ENCODE measurements at regions not wholly inside any gene's neighbourhood (a gene's known extent, or its start where the extent isn't known, plus 50 kb on each side); places are given as distances from the start of the nearest gene placed in this dataset.
"Not testable (repeated sequence)": the region's sequence is repeated elsewhere in the genome, so short reads cannot be mapped to it uniquely, and the experiment has no call there.

DNA sequence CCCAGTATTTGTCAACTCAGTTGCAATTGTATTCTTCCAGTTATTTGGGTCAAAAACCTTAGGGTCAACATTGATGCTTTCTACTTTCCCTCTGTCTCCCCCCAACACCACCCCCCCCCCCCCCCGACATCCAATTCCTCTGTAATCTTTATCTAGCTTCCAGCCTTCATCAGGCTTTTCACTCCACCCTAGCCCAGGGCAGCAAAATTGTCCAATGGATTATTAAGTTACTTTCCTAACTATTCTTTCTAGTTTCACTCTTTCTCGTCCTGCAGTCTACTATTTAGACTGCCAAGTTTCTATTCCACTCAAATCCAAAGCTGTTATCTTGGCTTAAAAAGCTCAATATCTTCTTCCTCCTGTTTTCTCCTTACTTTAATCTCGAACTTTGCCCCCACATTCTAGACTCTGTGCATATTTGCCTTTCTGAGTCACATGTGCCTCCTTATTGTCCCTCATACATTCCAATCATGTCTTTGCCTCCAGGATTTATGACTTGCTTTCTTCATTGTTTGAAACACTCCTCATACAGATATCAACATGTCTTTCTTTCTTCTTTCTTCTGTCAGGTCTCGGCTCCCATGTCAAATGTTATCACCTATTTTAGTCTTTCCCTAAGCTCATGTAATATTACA is 196.6 kb upstream of the TMEM196 start:
- peaks cover 6% of the 10 kb centered on the region for H3K4me1 Mint-ChIP-seq
- no peaks in the 10 kb centered on the region for H3K9me3 Mint-ChIP-seq
- TF ChIP-seq CTCF (IDR thresholded peaks at IDR 0.05; ENCODE audit: unreplicated experiment in 3 of 3), result no peak
- H3K27me3 Mint-ChIP-seq (ENCODE audit: low read depth), result no peaks in the 10 kb centered on the region
- no peaks in the 10 kb centered on the region for H3K36me3 Mint-ChIP-seq (ENCODE audit: low read depth)
- no peak overlapping the region for H3K4me3 Mint-ChIP-seq
- peak overlapping the region in 2 of 3 experiments; percentile 3 to 17 for H3K27ac Mint-ChIP-seq

DNA sequence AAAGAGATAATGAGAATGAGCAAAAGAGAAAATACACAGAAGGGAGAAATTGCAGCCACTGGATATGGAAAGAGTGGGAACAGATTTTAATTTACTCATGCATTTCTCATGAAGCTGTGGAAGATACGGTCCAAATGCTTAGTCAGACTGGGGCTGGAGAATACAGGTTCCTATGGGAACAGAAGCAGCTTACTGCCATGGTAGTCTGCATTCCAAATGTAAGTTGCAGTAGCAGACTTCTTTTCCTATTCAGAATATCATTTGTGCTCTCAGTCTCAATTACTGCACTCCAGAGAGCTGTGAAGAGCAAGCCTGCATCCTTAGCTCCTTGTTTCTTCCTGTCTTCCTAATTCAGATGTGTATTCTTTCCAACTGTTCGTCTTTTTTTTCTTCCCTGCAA is 190.8 kb upstream of the TMEM196 start:
- Mint-ChIP-seq H3K27ac (no peak overlapping the region), H3K27me3 (ENCODE audit: low read depth) (no peaks in the 10 kb centered on the region), H3K9me3 (no peaks in the 10 kb centered on the region), H3K36me3 (ENCODE audit: low read depth) (no peaks in the 10 kb centered on the region), H3K4me3 (no peak overlapping the region), H3K4me1 (no peaks in the 10 kb centered on the region)
- no peak for TF ChIP-seq CTCF (IDR thresholded peaks at IDR 0.05; ENCODE audit: unreplicated experiment in 3 of 3)

- Mint-ChIP-seq H3K27ac (no peak overlapping the region), H3K4me3 (no peak overlapping the region), H3K4me1 (no peaks in the 10 kb centered on the region), H3K9me3 (no peaks in the 10 kb centered on the region), H3K27me3 (ENCODE audit: low read depth) (no peaks in the 10 kb centered on the region), H3K36me3 (ENCODE audit: low read depth) (no peaks in the 10 kb centered on the region)
- TF ChIP-seq CTCF (IDR thresholded peaks at IDR 0.05; ENCODE audit: unreplicated experiment in 3 of 3), result no peak
These were observed 190.3 kb upstream of the TMEM196 start for GRCh38 chr7:19963695-19964094.

DNA sequence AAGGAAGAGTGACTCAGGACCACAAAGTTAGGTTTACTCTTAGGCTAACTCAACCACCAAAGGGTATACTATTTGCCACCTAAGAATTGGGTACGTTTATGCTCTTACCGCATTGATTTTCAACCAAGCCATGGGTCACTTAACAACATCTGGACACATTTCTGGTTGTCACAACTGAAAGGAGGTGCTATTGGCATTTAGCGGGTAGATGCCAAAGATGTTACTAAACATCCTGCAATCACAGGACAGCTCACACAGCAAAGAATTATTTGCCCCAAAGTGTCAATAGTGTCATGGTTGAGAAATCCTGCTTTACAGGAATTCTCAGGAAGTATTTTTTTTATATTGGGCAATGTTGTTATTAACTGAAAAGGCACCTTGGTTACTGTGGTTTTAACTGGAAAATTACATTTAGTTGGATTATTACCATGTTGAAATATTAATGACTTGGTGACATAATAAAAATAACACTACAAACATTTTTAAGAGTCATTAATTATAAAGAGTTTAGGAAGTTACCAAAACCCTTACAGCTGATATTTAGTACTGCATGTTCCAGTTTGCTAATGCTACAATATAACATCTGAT is 185.0 kb upstream of the TMEM196 start:
- no peak for TF ChIP-seq CTCF (IDR thresholded peaks at IDR 0.05; ENCODE audit: unreplicated experiment in 3 of 3)
- Mint-ChIP-seq H3K36me3 (ENCODE audit: low read depth) (peaks cover under 1% of the 10 kb centered on the region), H3K4me1 (no peaks in the 10 kb centered on the region), H3K9me3 (peaks cover 14% of the 10 kb centered on the region), H3K4me3 (no peak overlapping the region), H3K27ac (no peak overlapping the region), H3K27me3 (ENCODE audit: low read depth) (no peaks in the 10 kb centered on the region)

DNA sequence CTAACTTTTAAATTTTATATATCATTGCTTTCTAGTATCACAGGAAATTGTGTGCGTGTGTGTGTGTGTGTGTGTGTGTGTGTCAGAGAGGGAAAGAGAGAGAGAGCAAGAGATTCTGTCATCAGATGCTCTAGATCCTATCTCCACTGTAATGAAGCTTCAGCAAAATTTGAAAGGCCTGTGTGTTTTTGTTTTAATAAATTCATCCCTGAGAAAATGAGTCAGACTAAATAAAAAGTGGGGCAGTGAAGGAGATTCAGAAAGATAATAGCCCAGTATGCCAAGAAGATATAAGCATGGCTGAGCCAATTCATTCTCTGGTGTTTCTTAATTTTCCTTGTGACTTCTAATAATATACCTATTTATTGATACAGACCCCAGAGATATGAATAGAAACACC is 184.2 kb upstream of the TMEM196 start:
- Mint-ChIP-seq H3K4me1 (no peaks in the 10 kb centered on the region), H3K36me3 (ENCODE audit: low read depth) (peaks cover 5% of the 10 kb centered on the region), H3K27ac (no peak overlapping the region), H3K27me3 (ENCODE audit: low read depth) (no peaks in the 10 kb centered on the region), H3K9me3 (peaks cover 20% of the 10 kb centered on the region), H3K4me3 (no peak overlapping the region)
- TF ChIP-seq CTCF (IDR thresholded peaks at IDR 0.05; ENCODE audit: unreplicated experiment in 3 of 3), result no peak

GRCh38 chr7:19954166-19954565 is 180.7 kb upstream of the TMEM196 start:
- H3K4me1 Mint-ChIP-seq; H3K27me3 Mint-ChIP-seq (ENCODE audit: low read depth); H3K36me3 Mint-ChIP-seq (ENCODE audit: low read depth); H3K27ac Mint-ChIP-seq; H3K4me3 Mint-ChIP-seq: not testable (repeated sequence)
- H3K9me3 Mint-ChIP-seq, result peaks cover 44% of the 10 kb centered on the region

DNA sequence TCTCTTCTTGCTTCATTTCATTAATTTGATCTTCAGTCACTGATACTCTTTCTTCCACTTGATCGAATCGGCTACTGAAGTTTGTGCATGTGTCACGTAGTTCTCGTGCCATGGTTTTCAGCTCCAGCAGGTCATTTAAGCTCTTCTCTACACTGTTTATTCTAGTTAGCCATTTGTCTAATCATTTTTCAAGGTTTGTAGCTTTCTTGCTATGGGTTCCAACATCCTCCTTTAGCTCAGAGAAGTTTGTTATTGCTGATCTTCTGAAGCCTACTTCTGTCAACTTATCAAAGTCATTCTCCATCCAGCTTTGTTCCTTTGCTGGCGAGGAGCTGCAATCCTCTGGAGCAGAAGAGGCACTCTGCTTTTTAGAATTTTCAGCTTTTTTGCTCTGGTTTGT is 180.0 kb upstream of the TMEM196 start:
- H3K4me1 Mint-ChIP-seq; H3K27me3 Mint-ChIP-seq (ENCODE audit: low read depth); H3K4me3 Mint-ChIP-seq; H3K36me3 Mint-ChIP-seq (ENCODE audit: low read depth): not testable (repeated sequence)
- peaks cover 49% of the 10 kb centered on the region for H3K9me3 Mint-ChIP-seq
- H3K27ac Mint-ChIP-seq, result peak overlapping the region in 2 of 3 experiments; percentile 19 to 86

Data from nephron (organoid).